ENCODE measurements at regions not wholly inside any gene's neighbourhood (a gene's known extent, or its start where the extent isn't known, plus 50 kb on each side); places are given as distances from the start of the nearest gene placed in this dataset.

GRCh38 chr4:123786163-123786915, 389.7 kb downstream of the SPRY1 start:
- H3K27me3 Mint-ChIP-seq = no peaks in the 10 kb centered on the region
- H3K4me3 Mint-ChIP-seq = no peak overlapping the region
- H3K27ac Mint-ChIP-seq = no peak overlapping the region
- no peaks in the 10 kb centered on the region for H3K4me1 Mint-ChIP-seq (ENCODE audit: low read depth)
- H3K9me3 Mint-ChIP-seq = no peaks in the 10 kb centered on the region
- DNase-seq = no peak
- no peaks in the 10 kb centered on the region for H3K36me3 Mint-ChIP-seq (ENCODE audit: low read depth)

DNA sequence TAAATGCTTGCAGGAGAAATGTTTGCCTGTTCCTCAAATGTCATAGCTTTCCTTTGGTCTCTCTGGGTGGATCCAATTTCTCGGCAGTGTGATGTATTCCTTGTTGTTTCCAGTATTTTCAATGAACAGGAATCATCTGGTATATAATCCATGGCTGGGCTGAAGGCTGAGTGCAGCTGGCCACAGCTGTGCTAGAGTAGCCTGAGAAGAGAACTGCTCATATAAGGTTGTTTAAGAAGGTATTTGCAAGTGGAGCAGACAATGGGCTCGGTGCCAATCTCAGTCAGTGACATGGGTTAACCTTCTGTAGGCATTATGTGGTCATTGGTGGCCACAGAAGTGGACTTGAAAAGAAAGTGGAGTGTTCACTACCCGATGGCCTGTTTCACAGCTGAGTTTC, 390.3 kb downstream of the SPRY1 start:
- no peaks in the 10 kb centered on the region for H3K27me3 Mint-ChIP-seq
- H3K36me3 Mint-ChIP-seq (ENCODE audit: low read depth) = no peaks in the 10 kb centered on the region
- no peak overlapping the region for H3K27ac Mint-ChIP-seq
- no peak for DNase-seq
- no peaks in the 10 kb centered on the region for H3K4me1 Mint-ChIP-seq (ENCODE audit: low read depth)
- no peaks in the 10 kb centered on the region for H3K9me3 Mint-ChIP-seq
- no peak overlapping the region for H3K4me3 Mint-ChIP-seq

DNA sequence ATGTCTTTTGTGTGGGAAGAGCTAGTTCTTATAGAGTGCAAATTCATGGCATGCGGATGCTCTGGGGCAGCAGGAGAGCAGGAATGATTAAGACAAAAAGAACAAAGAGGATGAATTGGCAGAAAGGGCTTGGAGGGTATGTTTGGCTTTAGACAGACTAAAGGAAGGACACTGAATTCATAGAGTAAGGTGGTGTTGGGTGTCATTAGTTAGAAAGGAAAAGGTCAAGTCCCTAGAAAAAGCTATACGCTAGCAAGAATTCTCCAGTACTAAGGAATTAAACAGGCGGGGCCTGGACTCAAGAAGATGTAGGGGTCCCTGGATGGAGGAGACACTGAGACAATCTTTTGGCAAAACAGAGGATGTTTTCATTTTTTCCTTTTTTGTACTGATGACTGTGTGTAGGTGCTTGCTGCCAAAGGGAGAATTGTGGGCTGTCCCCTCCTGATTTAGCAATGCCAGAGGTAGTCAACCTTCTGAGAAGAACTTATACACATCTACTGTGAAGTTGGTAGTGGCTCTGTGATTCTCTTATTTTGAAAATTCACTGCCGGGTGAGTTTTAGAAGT, 391.0 kb downstream of the SPRY1 start:
- Mint-ChIP-seq H3K4me3 (no peak overlapping the region), H3K9me3 (no peaks in the 10 kb centered on the region), H3K4me1 (ENCODE audit: low read depth) (no peaks in the 10 kb centered on the region), H3K27me3 (no peaks in the 10 kb centered on the region), H3K36me3 (ENCODE audit: low read depth) (no peaks in the 10 kb centered on the region), H3K27ac (no peak overlapping the region)
- no peak for DNase-seq

DNA sequence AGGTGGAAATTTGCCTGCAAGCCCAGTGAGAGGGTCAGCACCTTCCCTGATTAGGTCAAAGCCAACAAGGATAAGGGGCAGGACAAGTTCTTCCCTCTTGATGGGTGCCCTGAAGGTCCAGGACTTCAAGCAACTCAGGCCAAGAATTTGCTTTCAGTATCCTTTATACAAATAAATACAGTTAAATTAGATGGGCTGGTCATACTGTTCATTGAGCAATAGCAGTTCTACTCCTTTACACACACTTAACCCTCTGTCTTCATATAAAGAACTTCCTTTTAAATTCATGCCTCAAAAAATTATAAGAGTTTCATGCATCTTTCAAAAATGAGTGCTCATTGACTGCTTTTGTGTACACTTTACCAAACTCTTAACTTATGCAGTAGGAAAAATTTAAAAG, 392.0 kb downstream of the SPRY1 start:
- Mint-ChIP-seq H3K4me1 (ENCODE audit: low read depth) (no peaks in the 10 kb centered on the region), H3K36me3 (ENCODE audit: low read depth) (no peaks in the 10 kb centered on the region), H3K27me3 (no peaks in the 10 kb centered on the region), H3K27ac (no peak overlapping the region), H3K9me3 (no peaks in the 10 kb centered on the region), H3K4me3 (no peak overlapping the region)
- no peak for DNase-seq

DNA sequence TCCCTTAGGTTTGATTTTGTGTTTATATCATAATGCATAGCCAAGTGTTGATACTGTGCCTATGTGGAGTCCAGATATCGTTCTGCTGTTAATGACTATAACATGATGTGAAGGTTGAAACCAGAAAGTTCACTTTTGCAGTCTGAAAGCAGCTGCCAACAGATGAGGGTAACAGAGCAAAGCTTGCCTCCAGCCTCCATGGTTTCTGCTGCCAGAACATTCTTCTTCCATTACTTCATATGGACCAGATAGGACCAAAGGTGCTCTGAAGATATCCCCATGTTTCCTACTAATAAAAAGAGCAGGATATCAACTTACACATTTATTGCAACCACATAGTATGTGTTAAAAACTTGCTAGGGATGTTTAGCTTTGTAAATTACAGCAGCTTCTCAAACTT, 394.1 kb downstream of the SPRY1 start:
- Mint-ChIP-seq H3K27ac (no peak overlapping the region), H3K36me3 (ENCODE audit: low read depth) (no peaks in the 10 kb centered on the region), H3K9me3 (no peaks in the 10 kb centered on the region), H3K4me1 (ENCODE audit: low read depth) (no peaks in the 10 kb centered on the region), H3K4me3 (no peak overlapping the region), H3K27me3 (no peaks in the 10 kb centered on the region)
- DNase-seq = no peak

DNA sequence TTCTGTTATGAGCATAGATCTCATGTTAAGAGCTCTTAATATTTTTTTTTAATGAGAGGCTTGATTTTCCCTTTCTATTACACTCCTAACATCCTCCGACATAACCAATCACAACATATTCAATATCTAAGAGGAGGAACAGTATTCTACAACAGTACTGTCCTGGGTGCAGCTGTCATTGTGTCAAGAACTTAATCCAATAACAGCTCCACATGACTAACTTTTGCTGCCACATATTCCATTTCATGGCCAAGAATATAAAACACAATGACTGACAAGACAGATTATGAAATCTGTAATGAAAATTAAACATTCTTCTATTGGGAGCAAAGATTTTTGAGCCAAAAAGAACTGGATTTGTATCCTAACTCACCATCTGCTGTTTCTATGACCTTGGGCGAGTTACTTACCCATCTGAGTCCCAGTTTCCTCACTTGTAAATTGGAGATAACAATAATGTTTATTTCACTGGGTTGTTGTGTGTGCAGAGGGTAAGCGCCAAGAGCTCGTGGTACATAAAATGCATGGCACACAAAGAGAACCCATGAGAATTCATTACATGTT, 405.6 kb downstream of the SPRY1 start:
- H3K27ac Mint-ChIP-seq = no peak overlapping the region
- H3K4me3 Mint-ChIP-seq = no peak overlapping the region
- H3K36me3 Mint-ChIP-seq (ENCODE audit: low read depth) = no peaks in the 10 kb centered on the region
- DNase-seq = no peak
- H3K27me3 Mint-ChIP-seq = peaks cover 8% of the 10 kb centered on the region
- H3K9me3 Mint-ChIP-seq = peaks cover 9% of the 10 kb centered on the region
- H3K4me1 Mint-ChIP-seq (ENCODE audit: low read depth) = no peaks in the 10 kb centered on the region

DNA sequence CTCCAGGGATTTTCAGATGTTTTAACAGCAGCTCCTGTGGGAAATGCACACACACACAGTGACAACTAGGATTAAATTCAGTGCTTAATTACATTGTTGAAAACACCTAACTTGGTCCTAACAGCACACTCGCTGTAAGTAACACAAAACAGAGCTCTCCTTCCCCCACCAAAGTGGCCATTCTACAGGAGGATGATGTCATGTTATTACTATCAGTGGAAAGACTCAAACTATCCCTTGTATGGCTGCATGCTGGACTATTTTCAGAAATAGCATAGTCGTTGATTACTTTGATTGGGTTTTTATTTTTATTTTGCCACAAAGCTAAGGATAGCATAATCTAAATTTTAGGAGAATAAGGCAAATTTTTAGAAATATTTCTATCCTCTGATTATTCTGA, 406.3 kb downstream of the SPRY1 start:
- H3K36me3 Mint-ChIP-seq (ENCODE audit: low read depth) = no peaks in the 10 kb centered on the region
- DNase-seq = no peak
- H3K27me3 Mint-ChIP-seq = peaks cover 8% of the 10 kb centered on the region
- no peak overlapping the region for H3K27ac Mint-ChIP-seq
- H3K4me1 Mint-ChIP-seq (ENCODE audit: low read depth) = no peaks in the 10 kb centered on the region
- peaks cover 8% of the 10 kb centered on the region for H3K9me3 Mint-ChIP-seq
- H3K4me3 Mint-ChIP-seq = no peak overlapping the region

- Mint-ChIP-seq H3K27ac (no peak overlapping the region), H3K36me3 (ENCODE audit: low read depth) (no peaks in the 10 kb centered on the region), H3K9me3 (peaks cover 5% of the 10 kb centered on the region), H3K4me1 (ENCODE audit: low read depth) (no peaks in the 10 kb centered on the region), H3K27me3 (peaks cover 8% of the 10 kb centered on the region), H3K4me3 (no peak overlapping the region)
- DNase-seq = no peak
These were observed 407.7 kb downstream of the SPRY1 start for GRCh38 chr4:123804196-123804721.

- H3K27me3 Mint-ChIP-seq = peaks cover 8% of the 10 kb centered on the region
- no peak for DNase-seq
- H3K4me1 Mint-ChIP-seq (ENCODE audit: low read depth) = no peaks in the 10 kb centered on the region
- H3K9me3 Mint-ChIP-seq = no peaks in the 10 kb centered on the region
- no peaks in the 10 kb centered on the region for H3K36me3 Mint-ChIP-seq (ENCODE audit: low read depth)
- no peak overlapping the region for H3K4me3 Mint-ChIP-seq
- H3K27ac Mint-ChIP-seq = no peak overlapping the region
These were observed 409.5 kb downstream of the SPRY1 start for GRCh38 chr4:123806056-123806455.

DNA sequence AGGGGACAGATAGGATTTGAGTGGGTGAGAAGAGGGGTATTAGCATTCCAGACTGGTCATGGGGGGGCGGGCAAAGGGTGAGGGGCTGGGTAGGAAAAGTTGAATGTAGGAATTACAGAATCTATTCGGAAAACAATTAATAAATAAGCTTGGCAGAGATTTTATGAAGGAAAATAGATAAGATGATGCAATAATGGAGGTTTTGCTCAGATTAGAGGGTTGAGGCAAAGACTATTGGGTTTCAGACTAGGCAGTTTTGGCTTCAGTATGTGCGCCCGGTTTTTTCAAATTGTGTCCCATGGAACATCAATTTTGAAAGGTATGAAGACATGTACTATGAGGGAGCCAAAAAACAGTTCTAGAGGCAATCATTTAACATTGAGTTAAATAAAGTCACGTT, 410.6 kb downstream of the SPRY1 start:
- Mint-ChIP-seq H3K36me3 (ENCODE audit: low read depth) (no peaks in the 10 kb centered on the region), H3K4me1 (ENCODE audit: low read depth) (peaks cover 4% of the 10 kb centered on the region), H3K27ac (no peak overlapping the region), H3K9me3 (no peaks in the 10 kb centered on the region), H3K27me3 (peaks cover 9% of the 10 kb centered on the region), H3K4me3 (no peak overlapping the region)
- DNase-seq = no peak

DNA sequence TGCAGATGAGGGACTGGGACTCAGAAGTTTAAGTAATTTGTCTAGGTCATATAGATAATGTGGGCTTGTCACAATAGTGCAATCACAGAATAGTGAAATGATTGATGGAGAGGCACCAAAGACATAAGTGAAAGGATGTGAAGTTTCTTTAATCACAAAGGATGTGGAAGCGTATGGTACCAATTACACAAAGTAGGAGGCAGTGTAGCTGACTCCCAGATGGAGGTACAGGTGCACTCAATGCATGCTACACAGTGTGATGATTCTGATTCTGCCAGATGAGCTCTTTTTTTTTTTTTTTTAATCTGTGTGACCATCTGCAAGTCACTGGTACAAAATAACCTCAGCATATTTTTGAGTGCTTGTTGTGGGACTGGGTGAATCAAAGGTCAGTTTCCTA, 411.3 kb downstream of the SPRY1 start:
- peaks cover 7% of the 10 kb centered on the region for H3K27me3 Mint-ChIP-seq
- H3K4me1 Mint-ChIP-seq (ENCODE audit: low read depth) = peaks cover 4% of the 10 kb centered on the region
- no peak for DNase-seq
- H3K36me3 Mint-ChIP-seq (ENCODE audit: low read depth) = no peaks in the 10 kb centered on the region
- H3K9me3 Mint-ChIP-seq = no peaks in the 10 kb centered on the region
- H3K27ac Mint-ChIP-seq = no peak overlapping the region
- no peak overlapping the region for H3K4me3 Mint-ChIP-seq

DNA sequence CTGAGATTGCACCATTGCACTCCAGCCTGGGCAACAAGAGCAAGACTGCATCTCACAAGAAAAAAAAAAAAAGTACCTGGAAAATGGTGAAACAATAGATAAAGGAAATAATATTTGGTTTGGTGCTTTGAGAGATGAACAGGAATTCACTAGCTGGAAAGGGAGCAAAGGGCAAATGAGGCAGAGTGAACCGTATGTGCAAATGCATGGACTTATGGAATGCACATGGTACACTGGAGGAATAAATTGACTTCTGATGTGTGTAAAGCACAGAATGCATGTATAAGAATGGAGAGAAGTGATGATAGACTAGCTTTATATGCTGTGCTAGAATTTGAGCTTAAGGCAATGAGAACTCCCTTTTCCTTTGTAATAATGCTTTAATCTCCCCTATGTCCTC, 413.3 kb downstream of the SPRY1 start:
- no peaks in the 10 kb centered on the region for H3K36me3 Mint-ChIP-seq (ENCODE audit: low read depth)
- no peak overlapping the region for H3K27ac Mint-ChIP-seq
- H3K9me3 Mint-ChIP-seq = no peaks in the 10 kb centered on the region
- peaks cover 4% of the 10 kb centered on the region for H3K4me1 Mint-ChIP-seq (ENCODE audit: low read depth)
- DNase-seq = no peak
- H3K4me3 Mint-ChIP-seq = no peak overlapping the region
- peaks cover 3% of the 10 kb centered on the region for H3K27me3 Mint-ChIP-seq

- Mint-ChIP-seq H3K9me3 (no peaks in the 10 kb centered on the region), H3K27ac (no peak overlapping the region), H3K36me3 (ENCODE audit: low read depth) (no peaks in the 10 kb centered on the region), H3K4me3 (no peak overlapping the region), H3K4me1 (ENCODE audit: low read depth) (peaks cover 4% of the 10 kb centered on the region), H3K27me3 (peaks cover 3% of the 10 kb centered on the region)
- DNase-seq = no peak
These were observed 415.4 kb downstream of the SPRY1 start for GRCh38 chr4:123812066-123812390.

GRCh38 chr4:123813901-123814300, 417.3 kb downstream of the SPRY1 start:
- Mint-ChIP-seq H3K27me3 (peaks cover 3% of the 10 kb centered on the region), H3K4me1 (ENCODE audit: low read depth) (peaks cover 4% of the 10 kb centered on the region), H3K9me3 (no peaks in the 10 kb centered on the region), H3K4me3 (no peak overlapping the region), H3K27ac (no peak overlapping the region), H3K36me3 (ENCODE audit: low read depth) (no peaks in the 10 kb centered on the region)
- DNase-seq = no peak

DNA sequence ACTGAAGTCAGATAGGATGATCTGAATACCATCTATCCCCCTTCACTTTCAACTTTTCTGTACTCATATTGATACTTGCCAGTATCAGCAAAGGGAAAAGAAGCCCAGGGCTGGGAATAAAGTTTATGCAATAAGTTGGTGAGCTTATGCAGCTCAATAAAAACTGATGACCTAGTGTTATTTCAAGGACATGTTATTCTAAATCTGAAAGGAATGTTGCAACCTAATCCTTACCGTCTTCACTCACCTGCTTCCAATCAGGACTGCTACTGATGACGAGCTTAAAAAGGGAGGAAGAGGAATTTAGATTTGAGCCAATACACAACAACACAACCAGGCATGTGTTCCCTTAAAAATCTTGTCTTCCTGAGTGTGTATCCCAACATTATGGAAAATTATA, 419.9 kb downstream of the SPRY1 start:
- no peak overlapping the region for H3K27ac Mint-ChIP-seq
- no peak for DNase-seq
- H3K4me1 Mint-ChIP-seq (ENCODE audit: low read depth) = peaks cover 4% of the 10 kb centered on the region
- no peaks in the 10 kb centered on the region for H3K36me3 Mint-ChIP-seq (ENCODE audit: low read depth)
- no peak overlapping the region for H3K4me3 Mint-ChIP-seq
- no peaks in the 10 kb centered on the region for H3K9me3 Mint-ChIP-seq
- peaks cover 3% of the 10 kb centered on the region for H3K27me3 Mint-ChIP-seq

Data from activated T-cell treated with anti-CD3 and anti-CD28 coated beads, Interleukin-2, amount 50 U/mL, for 24 hours (primary cell).